DMS53 treated with DMSO at 0.1 percent for 48 hours (cell line): ENCODE measurements at regions not wholly inside any gene's neighbourhood (a gene's known extent, or its start where the extent isn't known, plus 50 kb on each side); places are given as distances from the start of the nearest gene placed in this dataset.

ENCODE experiments used
- DNase-seq: peaks from one replicate; lab custom pipeline; 2025; ENCODE audit not compliant: unreplicated experiment; lab: John Stamatoyannopoulos, UW

DNA sequence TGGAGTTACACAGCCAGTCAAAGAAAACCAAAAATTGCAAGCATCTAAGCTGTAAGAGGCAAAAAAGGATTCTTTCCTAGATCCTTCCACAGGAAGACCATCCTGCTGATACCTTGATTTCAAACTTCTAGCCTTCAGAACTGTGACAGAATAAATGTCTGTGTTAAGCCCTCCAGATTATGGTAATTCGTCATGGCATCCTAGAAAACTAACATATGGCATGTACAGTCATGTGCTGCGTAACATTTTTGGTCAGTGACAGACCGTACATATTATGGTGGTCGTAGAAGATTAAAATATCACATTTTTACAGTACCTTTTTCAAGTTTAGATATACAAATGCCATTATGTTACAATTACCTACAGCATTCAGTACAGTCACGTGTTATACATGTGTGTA is 660.9 kb upstream of the LMO3 start:
- no peak for DNase-seq

GRCh38 chr12:17264603-17265002 is 658.6 kb upstream of the LMO3 start:
- DNase-seq, result no peak

DNA sequence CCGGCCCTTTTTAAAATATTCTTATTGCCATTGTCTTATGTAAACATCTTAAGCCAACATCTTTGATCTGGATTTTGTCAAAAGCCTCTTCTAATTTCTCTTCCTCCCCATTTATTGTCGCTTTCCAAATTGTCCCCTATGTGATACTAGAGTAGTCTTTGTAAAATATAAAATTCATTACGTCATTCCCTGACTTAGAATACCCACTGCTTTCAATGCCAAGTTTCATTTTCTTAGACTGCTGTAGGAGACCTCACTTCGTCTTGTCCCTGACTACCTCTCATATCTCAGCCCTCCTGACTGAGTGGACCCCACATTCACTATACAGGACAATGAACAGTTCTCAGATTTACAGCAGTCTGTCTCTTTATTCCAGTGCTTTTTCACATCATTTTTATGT is 633.9 kb upstream of the LMO3 start:
- no peak for DNase-seq

DNA sequence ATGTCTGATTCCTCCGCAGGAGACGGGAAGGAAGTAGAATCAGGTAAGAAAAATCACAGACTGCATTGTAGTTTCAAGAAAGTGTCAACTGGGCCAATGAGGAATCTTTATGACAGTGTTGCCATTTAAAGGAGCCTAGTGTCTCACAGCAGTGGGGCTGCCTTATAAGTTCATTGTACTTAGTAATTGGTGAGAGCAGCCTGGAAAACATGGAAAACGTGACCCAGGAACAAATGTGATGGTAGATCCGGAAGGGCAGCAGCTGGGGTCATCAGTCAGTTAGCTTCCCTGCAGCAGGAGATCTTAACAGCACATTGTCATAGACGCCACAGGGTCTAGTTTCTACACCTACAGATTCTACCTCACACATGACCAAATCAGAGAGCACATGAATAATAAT is 630.0 kb upstream of the LMO3 start:
- no peak for DNase-seq

- DNase-seq, result no peak
These were observed 610.0 kb upstream of the LMO3 start for GRCh38 chr12:17215759-17216570.

- DNase-seq, result no peak
These were observed 609.0 kb upstream of the LMO3 start for GRCh38 chr12:17214929-17215328.

DNA sequence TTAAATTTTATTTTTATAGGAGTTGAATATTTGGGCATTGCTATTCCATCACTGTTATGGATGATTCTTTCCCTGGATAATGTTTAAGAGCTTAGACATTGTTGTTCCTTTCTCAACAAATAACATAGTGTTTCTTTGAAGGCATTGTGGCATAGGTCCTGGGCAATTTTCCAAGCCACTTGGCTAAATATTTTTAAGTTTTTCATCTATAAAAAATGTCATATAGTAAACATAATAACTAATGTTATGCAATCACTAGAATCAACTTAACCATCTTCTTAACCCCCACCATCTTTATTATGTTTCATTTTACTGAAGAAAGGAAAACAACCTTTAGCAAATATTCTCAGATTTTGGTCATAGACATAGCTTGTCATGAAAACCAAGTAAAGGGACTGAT is 600.6 kb upstream of the LMO3 start:
- no peak for DNase-seq

- DNase-seq, result no peak
These were observed 598.5 kb upstream of the LMO3 start for GRCh38 chr12:17204289-17205054.

- DNase-seq, result no peak
These were observed 597.5 kb upstream of the LMO3 start for GRCh38 chr12:17203497-17203896.

DNA sequence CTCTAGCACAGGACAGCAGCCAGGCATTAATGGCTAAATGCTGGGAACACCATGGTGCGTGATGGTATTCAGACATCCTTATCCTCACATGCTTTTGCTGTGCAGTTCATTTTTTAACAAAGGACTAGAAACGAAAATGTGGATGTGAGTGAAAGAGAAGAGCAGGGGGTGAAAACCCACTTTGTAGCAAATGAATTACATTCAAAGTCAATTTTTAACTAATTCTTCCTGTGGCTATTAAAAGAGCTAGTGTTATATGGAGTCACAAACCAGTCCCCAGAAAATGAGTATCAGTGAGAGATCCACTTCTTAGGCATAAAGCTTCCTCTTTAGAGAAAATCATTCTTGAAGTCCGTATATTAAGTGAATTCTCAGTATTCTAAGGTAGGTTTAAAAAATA is 592.0 kb upstream of the LMO3 start:
- no peak for DNase-seq

DNA sequence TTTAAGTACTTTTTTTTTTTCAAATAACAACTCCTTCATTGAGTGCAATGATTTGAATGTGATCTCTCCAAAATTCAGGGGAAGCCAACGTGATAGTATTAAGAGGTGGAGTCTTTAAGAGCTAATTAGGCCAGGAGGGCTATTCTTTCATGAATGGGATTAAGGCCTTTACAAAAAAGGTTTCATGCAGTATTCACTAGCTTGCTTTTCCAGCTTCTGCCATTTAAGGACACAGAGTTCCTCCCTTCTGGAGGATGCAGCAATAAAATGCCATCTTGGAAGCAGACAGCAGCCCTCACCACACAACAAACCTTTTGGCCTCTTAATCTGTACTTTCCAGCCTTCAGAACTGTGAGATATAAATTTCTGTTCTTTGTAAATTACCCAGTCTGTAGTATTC is 586.8 kb upstream of the LMO3 start:
- DNase-seq, result no peak

DNA sequence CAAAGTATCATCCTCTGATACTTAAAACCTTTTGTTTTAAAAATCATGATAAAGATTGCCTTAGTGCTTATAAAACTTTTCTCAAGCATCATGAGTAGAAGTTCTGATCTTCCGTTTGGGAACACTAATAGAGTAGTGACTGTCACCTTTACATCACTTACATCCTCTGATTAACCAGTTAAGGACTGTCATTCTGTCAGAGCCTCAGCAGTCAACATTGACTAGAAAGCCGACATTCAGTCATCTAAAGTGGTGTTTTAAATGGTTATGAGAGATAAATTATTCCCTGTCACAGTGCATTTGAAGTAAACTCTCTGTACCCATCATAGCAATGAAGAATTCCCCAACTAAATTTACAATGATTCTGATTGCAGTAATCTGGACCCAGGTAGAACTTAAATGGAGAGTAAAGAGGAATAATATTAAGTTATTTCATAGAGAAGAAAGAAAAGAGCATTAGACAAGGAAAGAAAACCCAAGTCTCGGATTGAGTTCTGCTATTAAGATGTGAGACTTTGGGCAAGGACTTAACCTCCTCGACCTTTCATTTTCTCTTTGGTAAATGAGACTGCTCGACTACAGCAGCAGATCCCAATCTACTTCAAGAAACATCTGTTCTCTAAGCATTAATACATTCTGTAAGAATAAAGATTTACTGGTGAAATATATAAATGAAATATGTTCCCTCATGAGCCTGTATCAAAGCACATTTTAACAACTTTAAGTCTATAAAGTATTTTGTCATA is 563.9 kb upstream of the LMO3 start:
- no peak for DNase-seq

DNA sequence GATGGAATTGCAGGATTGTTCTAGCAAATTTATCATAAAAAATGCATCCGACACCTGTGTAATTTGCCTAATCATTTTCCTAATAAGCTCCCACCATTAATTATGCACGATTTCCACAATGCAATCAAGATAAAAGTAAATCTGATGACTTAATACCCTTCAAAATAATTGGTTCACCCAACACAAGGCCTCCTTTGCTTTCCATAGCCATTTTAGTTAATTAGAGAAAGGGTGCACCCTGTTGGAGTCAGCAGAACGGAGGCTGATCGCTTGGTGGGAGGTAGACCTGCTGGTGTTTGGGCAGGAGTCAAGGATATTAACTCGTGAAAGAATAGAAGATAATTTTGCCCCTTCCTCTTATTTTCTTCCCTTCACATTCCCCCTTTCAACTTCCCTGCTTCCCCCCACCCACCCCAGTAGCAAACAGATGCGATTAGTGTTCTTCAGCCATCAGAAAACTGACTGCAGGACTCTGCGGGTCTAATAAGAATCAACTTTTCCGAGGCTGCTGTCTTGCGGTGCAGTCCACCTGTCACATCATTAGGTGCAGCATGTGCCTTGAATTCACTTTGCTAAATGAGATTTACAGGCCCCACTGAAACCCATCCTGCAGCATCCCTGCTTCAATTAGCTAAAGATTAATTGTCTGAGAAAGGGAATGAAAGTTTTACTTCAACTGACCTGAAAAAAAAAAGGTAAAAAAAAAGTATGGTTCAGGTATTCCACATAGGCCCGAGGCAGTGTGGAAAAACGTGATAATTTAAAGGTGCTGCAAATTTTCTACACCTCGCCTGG is 553.7 kb upstream of the LMO3 start:
- no peak for DNase-seq

- no peak for DNase-seq
These were observed 552.2 kb upstream of the LMO3 start for GRCh38 chr12:17158201-17158600.

DNA sequence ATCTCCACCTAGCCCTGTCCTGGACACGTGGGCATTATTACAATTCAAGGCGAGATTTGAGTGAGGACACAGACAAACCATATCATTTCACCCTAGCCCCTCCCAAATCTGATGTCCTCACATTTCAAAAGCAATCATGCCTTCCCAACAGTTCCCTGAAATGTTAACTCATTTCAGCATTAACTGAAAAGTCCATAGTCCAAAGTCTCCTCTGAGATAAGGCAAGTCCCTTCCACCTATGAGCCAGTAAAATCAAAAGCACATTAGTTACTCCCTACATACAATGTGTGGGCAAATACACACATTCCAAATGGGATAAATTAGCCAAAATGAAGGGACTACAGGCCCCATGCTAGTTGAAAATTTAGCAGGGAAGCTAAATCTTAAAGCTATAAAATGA is 546.0 kb upstream of the LMO3 start:
- no peak for DNase-seq

- DNase-seq, result no peak
These were observed 542.7 kb upstream of the LMO3 start for GRCh38 chr12:17148706-17149105.

GRCh38 chr12:17142856-17143255 is 536.9 kb upstream of the LMO3 start:
- no peak for DNase-seq

- no peak for DNase-seq
These were observed 534.0 kb upstream of the LMO3 start for GRCh38 chr12:17139931-17140330.

DNA sequence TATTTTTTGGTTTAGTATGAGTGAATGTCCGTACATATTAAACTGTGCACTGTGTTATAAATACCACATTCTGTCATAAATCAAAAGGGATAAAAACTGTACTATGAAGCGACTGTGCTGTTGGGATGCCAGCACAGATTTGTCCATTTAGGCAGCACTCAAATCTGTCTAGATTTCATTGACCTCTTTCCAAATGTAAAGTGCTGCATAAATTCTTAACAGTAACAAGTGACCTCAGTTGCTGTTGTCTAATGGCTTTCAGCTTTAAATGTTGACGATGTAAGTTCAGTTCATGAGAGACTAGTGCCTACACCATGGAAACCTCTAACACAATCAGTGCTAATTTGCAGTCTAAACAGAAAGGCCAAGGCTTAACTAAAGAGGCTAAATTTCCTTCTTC is 531.4 kb upstream of the LMO3 start:
- DNase-seq, result no peak

- peak; percentile 79 for DNase-seq
These were observed 528.4 kb upstream of the LMO3 start for GRCh38 chr12:17134315-17134714.

DNA sequence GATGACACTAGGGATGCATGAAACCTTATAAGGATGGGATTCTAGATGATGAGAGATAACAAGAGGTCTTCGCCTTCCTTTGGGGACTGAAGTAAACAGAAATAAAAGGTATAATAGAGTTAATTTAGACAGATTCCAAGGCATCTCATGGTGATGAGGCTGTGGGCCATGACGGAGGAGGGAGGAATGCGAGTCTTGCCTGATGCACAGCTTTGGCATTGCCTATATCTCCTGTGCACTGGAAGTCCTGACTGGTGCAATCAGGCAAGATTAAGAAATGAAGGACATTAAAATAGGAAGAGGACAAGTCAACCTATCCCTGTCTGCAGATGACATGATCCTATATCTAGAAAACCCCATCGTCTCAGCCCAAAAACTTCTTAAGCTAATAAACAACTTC is 526.4 kb upstream of the LMO3 start:
- no peak for DNase-seq
